ENCODE measurements at regions not wholly inside any gene's neighbourhood (a gene's known extent, or its start where the extent isn't known, plus 50 kb on each side); places are given as distances from the start of the nearest gene placed in this dataset.

- ChIA-PET POLR2A (no interaction called here), CTCF (no interaction called here)
- H3K27me3 ChIP-seq (ENCODE audit: control insufficient read depth, insufficient read depth, low read length) = no peaks in the 10 kb centered on the region
- no peak for DNase-seq (ENCODE audit: low read depth)
- no peaks in the 10 kb centered on the region for H3K36me3 ChIP-seq (ENCODE audit: control insufficient read depth, insufficient read depth, low read length)
- H3K4me3 ChIP-seq (ENCODE audit: low read depth, low read length) = no peak overlapping the region
- no peak for TF ChIP-seq CTCF (IDR thresholded peaks at IDR 0.05; ENCODE audit: insufficient read depth, low read depth, low read length)
These were observed 645.0 kb downstream of the MMUT start for GRCh38 chr6:48818052-48818412.

- DNase-seq (ENCODE audit: low read depth) = no peak
- Histone ChIP-seq H3K4me3 (ENCODE audit: low read depth, low read length) (no peak overlapping the region), H3K27me3 (ENCODE audit: control insufficient read depth, insufficient read depth, low read length) (no peaks in the 10 kb centered on the region), H3K36me3 (ENCODE audit: control insufficient read depth, insufficient read depth, low read length) (no peaks in the 10 kb centered on the region)
- ChIA-PET POLR2A (no interaction called here), CTCF (no interaction called here)
- TF ChIP-seq CTCF (IDR thresholded peaks at IDR 0.05; ENCODE audit: insufficient read depth, low read depth, low read length) = no peak
These were observed 645.6 kb downstream of the MMUT start for GRCh38 chr6:48817333-48818051.

GRCh38 chr6:48814957-48815356, 648.1 kb downstream of the MMUT start:
- ChIA-PET CTCF (interaction anchor here (0.6 kb wide), 2 partner anchors 138 to 1549 kb away, joined by 3 to 4 read pairs; no protein-coding TSS in a partner anchor), POLR2A (no interaction called here)
- DNase-seq (ENCODE audit: low read depth) = no peak
- H3K36me3 ChIP-seq (ENCODE audit: control insufficient read depth, insufficient read depth, low read length) = no peaks in the 10 kb centered on the region
- no peaks in the 10 kb centered on the region for H3K27me3 ChIP-seq (ENCODE audit: control insufficient read depth, insufficient read depth, low read length)
- TF ChIP-seq CTCF (IDR thresholded peaks at IDR 0.05; ENCODE audit: insufficient read depth, low read depth, low read length) = no peak
- H3K4me3 ChIP-seq (ENCODE audit: low read depth, low read length) = no peak overlapping the region

GRCh38 chr6:48813836-48814235, 649.2 kb downstream of the MMUT start:
- Histone ChIP-seq H3K4me3 (ENCODE audit: low read depth, low read length) (no peak overlapping the region), H3K27me3 (ENCODE audit: control insufficient read depth, insufficient read depth, low read length) (no peaks in the 10 kb centered on the region), H3K36me3 (ENCODE audit: control insufficient read depth, insufficient read depth, low read length) (no peaks in the 10 kb centered on the region)
- ChIA-PET CTCF (interaction anchor here (0.6 to 1.0 kb wide), 2 partner anchors 12 to 41 kb away, joined by 3 read pairs; no protein-coding TSS in a partner anchor), POLR2A (no interaction called here)
- DNase-seq (ENCODE audit: low read depth) = no peak
- TF ChIP-seq CTCF (IDR thresholded peaks at IDR 0.05; ENCODE audit: insufficient read depth, low read depth, low read length) = no peak

- no peaks in the 10 kb centered on the region for H3K27me3 ChIP-seq (ENCODE audit: control insufficient read depth, insufficient read depth, low read length)
- ChIA-PET CTCF (no interaction called here), POLR2A (no interaction called here)
- no peak for TF ChIP-seq CTCF (IDR thresholded peaks at IDR 0.05; ENCODE audit: insufficient read depth, low read depth, low read length)
- no peak overlapping the region for H3K4me3 ChIP-seq (ENCODE audit: low read depth, low read length)
- no peaks in the 10 kb centered on the region for H3K36me3 ChIP-seq (ENCODE audit: control insufficient read depth, insufficient read depth, low read length)
- DNase-seq (ENCODE audit: low read depth) = no peak
These were observed 653.4 kb downstream of the MMUT start for GRCh38 chr6:48809700-48810099.

All from BJ (cell line).